ENCODE measurements at regions not wholly inside any gene's neighbourhood (a gene's known extent, or its start where the extent isn't known, plus 50 kb on each side); places are given as distances from the start of the nearest gene placed in this dataset.

DNA sequence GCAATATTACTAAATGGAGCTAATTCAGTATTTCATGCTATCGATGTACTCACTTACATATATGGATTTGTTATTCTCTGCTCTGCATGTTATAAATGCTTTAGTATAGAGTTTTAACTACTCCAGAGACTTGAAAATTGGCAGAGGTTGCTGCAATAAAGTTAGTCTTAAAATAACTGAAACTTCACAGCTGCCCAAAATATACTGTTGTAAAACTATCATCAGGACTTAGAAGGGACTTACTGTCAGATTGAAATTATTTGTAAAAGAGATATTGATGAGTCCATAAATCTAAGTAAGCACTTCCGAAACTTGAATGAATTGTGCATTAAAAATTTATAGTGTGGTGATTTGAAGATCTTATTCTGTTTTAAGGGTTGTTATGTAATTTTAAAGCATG, 1178.2 kb upstream of the PCDH20 start:
- TF ChIP-seq POLR2A (IDR thresholded peaks at IDR 0.05; ENCODE audit: low read length) (no peak), GATA1 (IDR thresholded peaks at IDR 0.05; ENCODE audit: low read depth, low read length) (no peak)
